ENCODE measurements at regions not wholly inside any gene's neighbourhood (a gene's known extent, or its start where the extent isn't known, plus 50 kb on each side); places are given as distances from the start of the nearest gene placed in this dataset.

GRCh38 chr18:39523281-39523680 lies 1957.7 kb upstream of the CELF4 start:
- DNase-seq, result no peak

- no peak for DNase-seq
Measured at GRCh38 chr18:39521164-39521563, 1955.6 kb upstream of the CELF4 start.

- no peak for DNase-seq
Measured at GRCh38 chr18:39519741-39520140, 1954.1 kb upstream of the CELF4 start.

DNA sequence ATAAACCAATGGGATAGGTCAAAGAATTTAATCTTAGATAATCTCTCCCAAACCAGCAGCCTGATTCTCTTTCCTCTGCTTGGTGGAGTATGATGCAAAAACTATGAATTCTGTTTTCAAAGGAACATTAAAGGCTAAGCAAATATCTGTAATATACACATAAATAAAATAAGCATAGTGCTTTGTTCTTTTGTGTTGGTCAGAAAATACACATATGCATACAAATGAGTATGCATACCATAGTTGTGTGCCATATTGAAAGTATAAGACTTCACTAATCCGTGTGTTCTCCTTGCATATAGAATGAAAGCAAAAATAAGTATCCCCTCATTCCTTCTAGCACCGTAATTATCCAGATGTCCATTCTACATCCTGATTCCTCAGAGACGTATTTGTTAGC lies 1949.7 kb upstream of the CELF4 start:
- no peak for DNase-seq

DNA sequence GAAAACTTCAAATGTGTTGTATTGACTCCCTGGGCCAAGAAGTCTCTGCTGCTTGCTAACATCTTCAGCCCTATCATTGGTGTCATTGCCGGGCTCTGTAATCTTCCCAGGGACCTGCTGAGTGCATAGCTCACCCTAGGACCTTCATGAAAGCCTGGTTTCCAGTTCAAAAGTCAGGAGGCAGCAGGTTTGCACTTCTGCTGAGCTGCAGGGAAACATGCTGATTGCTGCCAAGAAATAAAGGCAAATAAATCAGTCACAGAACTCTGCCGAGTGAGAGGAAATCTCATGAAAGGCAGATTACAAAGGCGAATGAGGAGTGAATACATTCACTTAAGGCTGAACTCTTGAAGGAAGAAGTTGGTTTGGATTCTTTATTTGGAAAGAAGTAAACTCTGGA lies 1947.6 kb upstream of the CELF4 start:
- no peak for DNase-seq

- no peak for DNase-seq
Measured at GRCh38 chr18:39506581-39507330, 1941.2 kb upstream of the CELF4 start.

GRCh38 chr18:39500306-39500705 lies 1934.7 kb upstream of the CELF4 start:
- no peak for DNase-seq

GRCh38 chr18:39497821-39498220 lies 1932.2 kb upstream of the CELF4 start:
- no peak for DNase-seq

DNA sequence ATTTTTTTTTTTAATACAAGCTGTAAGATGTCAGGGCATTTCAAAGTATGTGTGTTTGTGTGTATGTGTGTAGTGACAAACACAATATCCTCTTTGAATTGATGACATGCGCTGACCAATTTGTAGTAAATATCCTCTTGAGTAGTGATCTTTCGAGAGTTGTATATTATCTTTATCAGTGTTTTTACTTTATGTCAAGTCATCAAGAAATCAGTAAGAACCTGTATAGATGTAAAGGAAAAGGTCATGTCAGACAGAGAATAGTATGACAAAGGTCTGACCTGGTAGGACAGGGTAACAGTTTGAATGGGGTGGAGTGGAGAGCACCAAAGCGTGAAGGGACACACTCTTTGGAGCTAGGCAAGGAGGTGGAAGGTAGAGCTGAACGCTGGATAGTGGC lies 1931.4 kb upstream of the CELF4 start:
- no peak for DNase-seq

- no peak for DNase-seq
Measured at GRCh38 chr18:39494211-39494896, 1928.8 kb upstream of the CELF4 start.

GRCh38 chr18:39491408-39491807 lies 1925.8 kb upstream of the CELF4 start:
- DNase-seq, result no peak

- no peak for DNase-seq
Measured at GRCh38 chr18:39489431-39489830, 1923.8 kb upstream of the CELF4 start.

DNA sequence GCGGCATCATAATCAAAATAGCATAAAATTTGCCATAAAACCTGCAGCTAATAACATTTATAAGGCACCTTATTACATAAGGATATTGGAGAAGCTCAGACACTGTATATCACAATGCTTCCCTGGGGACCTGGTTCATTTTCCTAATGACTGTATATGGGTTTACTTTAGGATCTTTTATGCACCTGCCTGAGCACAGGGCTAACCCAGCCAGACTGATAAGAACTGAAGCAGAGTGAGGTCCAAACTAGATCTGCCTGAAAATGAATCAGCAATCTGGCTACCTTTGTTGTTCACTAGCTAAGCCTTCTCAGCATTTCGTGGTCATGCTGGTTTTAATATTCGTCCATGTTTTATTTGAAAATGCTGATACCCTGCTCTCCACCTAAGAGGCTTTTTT lies 1922.3 kb upstream of the CELF4 start:
- DNase-seq, result no peak

DNA sequence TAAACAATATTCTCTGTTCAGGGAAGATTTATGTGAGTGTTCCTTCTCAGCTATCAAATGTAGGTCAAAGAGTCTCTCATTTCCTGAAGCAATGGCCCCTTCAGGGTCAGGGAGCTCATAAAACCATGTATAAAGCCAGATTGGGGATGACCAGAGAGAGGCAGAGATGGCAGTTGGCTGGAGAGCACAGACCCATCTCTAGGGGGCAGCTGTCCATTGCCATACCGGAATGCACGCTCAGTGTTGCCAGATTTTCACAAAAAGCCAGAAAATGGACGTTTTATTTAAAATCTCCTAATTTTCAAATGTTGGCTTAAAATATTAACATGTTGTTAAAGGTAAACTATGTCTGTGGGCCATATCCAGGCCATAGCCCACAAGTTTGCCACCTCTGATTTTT lies 1920.7 kb upstream of the CELF4 start:
- no peak for DNase-seq

DNA sequence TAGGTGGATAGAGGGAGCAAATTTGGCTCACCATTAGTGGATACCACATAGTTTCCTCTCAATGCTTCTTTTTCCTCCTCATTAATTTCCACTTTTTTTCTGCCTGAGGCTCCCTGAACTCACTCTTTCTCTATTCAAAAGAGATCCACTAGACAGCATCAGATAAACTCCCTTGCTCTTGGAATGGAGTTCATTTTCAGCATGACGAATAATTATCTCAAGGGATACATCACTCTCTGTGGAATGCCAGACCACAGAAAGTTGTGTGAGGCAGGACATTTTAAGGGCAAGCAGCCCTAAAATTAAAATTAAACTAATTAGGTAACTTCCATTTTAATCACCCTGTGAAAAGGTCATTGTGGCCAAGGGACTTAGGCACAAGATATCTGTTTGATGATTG lies 1920.1 kb upstream of the CELF4 start:
- DNase-seq, result no peak

- no peak for DNase-seq
Measured at GRCh38 chr18:39481281-39481680, 1915.7 kb upstream of the CELF4 start.

DNA sequence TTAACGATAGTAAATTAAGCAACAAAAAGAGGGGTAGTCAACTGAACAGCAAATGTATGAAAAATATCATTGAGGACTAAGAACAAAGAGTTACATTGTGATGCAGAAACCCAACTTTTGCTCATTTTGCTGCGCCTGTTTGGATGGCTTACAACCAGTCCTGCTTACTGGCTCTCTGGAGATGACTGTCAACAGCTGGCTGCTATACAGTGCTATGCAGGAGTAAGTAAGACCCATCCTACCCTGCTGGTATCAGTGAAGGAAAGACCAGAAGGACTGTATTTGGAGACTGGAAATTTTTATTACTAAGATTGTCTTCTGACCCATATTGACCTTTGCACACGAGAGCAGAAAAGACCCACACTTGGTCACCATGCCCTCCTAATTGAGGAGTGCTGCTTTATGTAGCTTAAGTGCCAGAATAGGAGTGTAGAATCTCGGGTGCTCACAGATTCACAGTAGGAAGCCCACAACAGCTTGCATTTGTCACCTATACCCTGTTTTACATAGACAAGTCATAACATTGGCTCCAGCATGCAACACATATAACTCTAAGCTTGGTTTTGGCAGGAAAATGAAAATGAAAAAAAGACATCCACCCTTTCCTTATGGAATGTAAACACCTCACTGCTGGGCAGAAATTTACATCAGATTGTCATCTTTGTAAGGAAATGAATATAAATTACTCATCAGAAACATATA lies 1915.0 kb upstream of the CELF4 start:
- DNase-seq, result no peak

DNA sequence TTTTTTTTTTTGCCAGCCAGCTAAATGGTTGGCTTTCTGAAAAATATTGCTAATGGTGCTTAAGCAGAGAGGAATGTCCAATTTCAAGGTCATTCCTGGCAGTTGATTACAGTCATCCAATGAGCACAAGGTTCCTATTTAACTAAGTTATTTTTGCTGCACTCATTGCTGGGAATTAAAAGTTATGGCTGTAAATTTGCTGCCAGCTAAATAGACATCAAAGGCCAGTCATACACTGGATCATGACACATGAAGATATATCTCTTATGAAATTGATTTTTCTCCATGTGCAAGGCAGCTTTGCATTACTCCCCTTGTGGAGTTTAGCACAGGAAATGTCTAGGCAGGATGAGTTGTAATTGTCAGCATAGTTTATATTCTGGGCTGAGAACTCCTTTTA lies 1898.4 kb upstream of the CELF4 start:
- no peak for DNase-seq

DNA sequence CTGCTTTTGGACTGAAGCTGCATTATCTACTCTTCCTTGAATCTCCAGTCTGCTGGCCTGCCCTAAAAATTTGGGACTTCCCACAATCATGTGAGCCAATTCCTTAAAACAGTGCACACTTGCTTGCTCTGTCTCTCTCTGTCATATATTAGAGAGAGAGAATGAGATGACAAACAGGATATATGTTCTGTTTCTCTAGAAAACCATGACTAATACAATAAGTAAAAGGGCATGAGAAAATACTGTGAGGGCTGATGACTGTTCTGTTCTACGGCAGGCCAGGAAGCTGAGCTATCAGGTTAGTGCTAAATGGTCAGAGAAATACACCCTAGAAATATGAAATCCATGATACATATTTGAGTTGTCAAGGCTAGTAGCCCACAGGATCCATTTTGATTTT lies 1896.8 kb upstream of the CELF4 start:
- no peak for DNase-seq

- DNase-seq, result no peak
Measured at GRCh38 chr18:39460136-39460535, 1894.5 kb upstream of the CELF4 start.

DNA sequence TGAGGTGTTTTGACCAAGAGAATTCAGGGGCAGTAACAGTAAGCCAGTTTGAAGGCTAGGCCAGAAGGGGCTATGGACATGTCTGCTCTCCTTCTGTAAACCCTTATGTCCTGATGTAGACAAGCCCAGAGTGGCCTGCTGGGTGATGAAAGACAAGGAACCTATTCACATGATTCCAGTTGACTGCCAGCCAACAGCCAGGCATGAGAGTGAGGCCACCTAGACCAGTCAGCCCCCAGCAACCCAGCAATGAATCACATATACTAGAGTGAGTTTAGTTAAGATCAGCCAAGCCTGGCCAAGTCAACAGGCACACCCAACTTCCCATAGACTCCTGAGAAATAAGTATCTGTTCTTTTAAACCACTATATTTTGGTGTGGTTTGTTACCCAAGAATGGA lies 1889.7 kb upstream of the CELF4 start:
- DNase-seq, result no peak

GRCh38 chr18:39454866-39455265 lies 1889.3 kb upstream of the CELF4 start:
- no peak for DNase-seq

- DNase-seq, result no peak
Measured at GRCh38 chr18:39453882-39454281, 1888.3 kb upstream of the CELF4 start.

- DNase-seq, result no peak
Measured at GRCh38 chr18:39453356-39453755, 1887.8 kb upstream of the CELF4 start.

All from stimulated activated CD4-positive, alpha-beta T cell treated with anti-CD3 and anti-CD28 coated beads, Interleukin-1b, Interleukin-23, amount 100 ng/mL, for 48 hours (primary cell).